Colonic mucosa (tissue), 4 donors: ENCODE measurements at regions not wholly inside any gene's neighbourhood (a gene's known extent, or its start where the extent isn't known, plus 50 kb on each side); places are given as distances from the start of the nearest gene placed in this dataset.

ENCODE experiments used
- DNase-seq: peaks from one replicate; pipeline ENCODE4 v3.0.0-alpha.2; 2020
- H3K27ac ChIP-seq: fragments of 200-600 bp; one replicate; pipeline ENCODE4 v1.8.0; 2021
- H3K27me3 ChIP-seq: fragments of 200-600 bp; one replicate; pipeline ENCODE4 v1.8.0; 2021
- H3K36me3 ChIP-seq: fragments of 200-600 bp; one replicate; pipeline ENCODE4 v1.8.0; 2021
- H3K4me1 ChIP-seq: fragments of 200-600 bp; one replicate; pipeline ENCODE4 v1.8.0; 2021; ENCODE audit warnings: mild to moderate bottlenecking
- H3K4me3 ChIP-seq: fragments of 200-600 bp; one replicate; pipeline ENCODE4 v1.8.0; 2021
- H3K9ac ChIP-seq, 2 donors: one replicate each; pipeline ENCODE4 v1.7.0; 2013; ENCODE audit warnings: control low read depth in 2 of 2, low read depth in 2 of 2, low read length in 2 of 2
- H3K9me3 ChIP-seq: fragments of 200-600 bp; one replicate; pipeline ENCODE4 v1.8.0; 2021
- intact Hi-C: fragments of 100-400 bp; cut with DNase I; formaldehyde crosslinking; loops from one replicate; pipeline ENCODE4 v1.14.1; 2022
- TF ChIP-seq, protein P1 (sequence below): fragments of 200-600 bp; IDR thresholded peaks from one replicate; pipeline ENCODE4 v1.8.0; 2022; ENCODE audit warnings: antibody characterized with exemption, mild to moderate bottlenecking
- donor health status: healthy.
- donor health status: DM: no; HTN: no; CAD: no.
- donor health status: DM: no; HTN: no; CAD: no.

DNA sequence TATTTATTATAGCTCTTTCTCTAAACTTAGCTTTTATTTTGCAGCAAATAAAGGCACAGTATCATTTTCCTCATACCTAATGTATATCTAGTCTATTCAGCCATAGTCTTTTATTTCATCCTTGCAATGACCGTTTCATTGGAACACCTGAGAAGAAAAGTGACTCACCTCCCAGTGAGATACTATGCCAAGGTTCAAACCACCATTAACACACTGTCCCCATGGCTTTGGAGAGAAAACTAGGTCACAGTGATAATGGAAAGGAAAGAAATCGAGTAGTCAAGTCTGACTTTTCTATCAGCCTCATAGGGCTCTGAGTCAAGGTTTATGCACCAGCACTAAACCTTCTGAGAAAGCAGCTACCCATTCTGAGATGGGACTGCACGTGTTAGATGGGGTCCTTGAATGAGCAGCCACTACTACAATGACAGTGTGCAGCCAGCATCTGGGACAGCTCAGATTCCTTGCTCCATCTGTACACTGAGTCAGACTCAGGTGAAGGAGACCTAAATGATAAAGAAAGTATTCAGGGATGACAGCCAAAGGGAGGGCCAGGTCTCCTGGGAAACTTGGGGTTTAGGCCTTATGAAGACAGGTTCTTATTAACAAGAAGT lies 971.1 kb upstream of the ACVR2A start:
- intact Hi-C loops = no loop called here
- Histone ChIP-seq H3K27me3 (no peaks in the 10 kb centered on the region), H3K9me3 (no peaks in the 10 kb centered on the region), H3K4me3 (no peak overlapping the region), H3K9ac (no peak overlapping the region), H3K27ac (no peak overlapping the region), H3K4me1 (no peaks in the 10 kb centered on the region), H3K36me3 (no peaks in the 10 kb centered on the region)
- TF ChIP-seq, protein P1, sequence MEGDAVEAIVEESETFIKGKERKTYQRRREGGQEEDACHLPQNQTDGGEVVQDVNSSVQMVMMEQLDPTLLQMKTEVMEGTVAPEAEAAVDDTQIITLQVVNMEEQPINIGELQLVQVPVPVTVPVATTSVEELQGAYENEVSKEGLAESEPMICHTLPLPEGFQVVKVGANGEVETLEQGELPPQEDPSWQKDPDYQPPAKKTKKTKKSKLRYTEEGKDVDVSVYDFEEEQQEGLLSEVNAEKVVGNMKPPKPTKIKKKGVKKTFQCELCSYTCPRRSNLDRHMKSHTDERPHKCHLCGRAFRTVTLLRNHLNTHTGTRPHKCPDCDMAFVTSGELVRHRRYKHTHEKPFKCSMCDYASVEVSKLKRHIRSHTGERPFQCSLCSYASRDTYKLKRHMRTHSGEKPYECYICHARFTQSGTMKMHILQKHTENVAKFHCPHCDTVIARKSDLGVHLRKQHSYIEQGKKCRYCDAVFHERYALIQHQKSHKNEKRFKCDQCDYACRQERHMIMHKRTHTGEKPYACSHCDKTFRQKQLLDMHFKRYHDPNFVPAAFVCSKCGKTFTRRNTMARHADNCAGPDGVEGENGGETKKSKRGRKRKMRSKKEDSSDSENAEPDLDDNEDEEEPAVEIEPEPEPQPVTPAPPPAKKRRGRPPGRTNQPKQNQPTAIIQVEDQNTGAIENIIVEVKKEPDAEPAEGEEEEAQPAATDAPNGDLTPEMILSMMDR = no peak
- DNase-seq = no peak

- intact Hi-C loops = no loop called here
- H3K4me1 ChIP-seq = no peaks in the 10 kb centered on the region
- no peaks in the 10 kb centered on the region for H3K27me3 ChIP-seq
- H3K4me3 ChIP-seq = no peak overlapping the region
- no peak overlapping the region for H3K9ac ChIP-seq
- H3K27ac ChIP-seq = no peak overlapping the region
- H3K9me3 ChIP-seq = no peaks in the 10 kb centered on the region
- no peaks in the 10 kb centered on the region for H3K36me3 ChIP-seq
- DNase-seq = no peak
- TF ChIP-seq, protein P1 = no peak
Observed at GRCh38 chr2:146873056-146873455, 971.8 kb upstream of the ACVR2A start.

- intact Hi-C loops = no loop called here
- no peaks in the 10 kb centered on the region for H3K4me1 ChIP-seq
- no peak overlapping the region for H3K4me3 ChIP-seq
- DNase-seq = no peak
- no peaks in the 10 kb centered on the region for H3K27me3 ChIP-seq
- H3K27ac ChIP-seq = no peak overlapping the region
- TF ChIP-seq, protein P1 = no peak
- H3K9ac ChIP-seq = no peak overlapping the region
- no peaks in the 10 kb centered on the region for H3K9me3 ChIP-seq
- no peaks in the 10 kb centered on the region for H3K36me3 ChIP-seq
Observed at GRCh38 chr2:146870691-146871090, 974.1 kb upstream of the ACVR2A start.

- Histone ChIP-seq H3K27ac (no peak overlapping the region), H3K36me3 (no peaks in the 10 kb centered on the region), H3K4me1 (no peaks in the 10 kb centered on the region), H3K9ac (no peak overlapping the region), H3K27me3 (no peaks in the 10 kb centered on the region), H3K9me3 (no peaks in the 10 kb centered on the region), H3K4me3 (no peak overlapping the region)
- TF ChIP-seq, protein P1 = no peak
- intact Hi-C loops = no loop called here
- no peak for DNase-seq
Observed at GRCh38 chr2:146869328-146869727, 975.5 kb upstream of the ACVR2A start.

DNA sequence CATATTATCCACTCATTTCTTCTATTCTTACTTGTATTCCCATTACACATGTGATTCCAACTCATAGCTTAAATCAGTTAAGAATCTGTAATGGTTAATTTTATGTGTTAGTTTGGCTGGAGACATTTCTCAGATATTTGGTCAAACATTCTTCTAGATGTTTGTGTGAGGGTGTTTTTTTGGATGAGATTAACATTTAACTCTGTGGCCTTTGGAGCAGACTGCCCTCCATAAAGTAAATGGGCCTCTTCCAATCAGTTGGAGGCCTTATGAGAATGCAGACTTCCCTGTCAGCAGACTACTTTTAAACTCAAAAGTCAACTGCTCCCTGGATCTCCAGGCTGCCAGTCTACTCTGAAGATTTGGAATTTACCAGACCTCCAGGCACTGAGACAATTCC lies 976.8 kb upstream of the ACVR2A start:
- no peaks in the 10 kb centered on the region for H3K27me3 ChIP-seq
- no peaks in the 10 kb centered on the region for H3K4me1 ChIP-seq
- H3K9me3 ChIP-seq = no peaks in the 10 kb centered on the region
- no peak overlapping the region for H3K9ac ChIP-seq
- DNase-seq = no peak
- intact Hi-C loops = no loop called here
- TF ChIP-seq, protein P1 = no peak
- H3K27ac ChIP-seq = no peak overlapping the region
- no peak overlapping the region for H3K4me3 ChIP-seq
- no peaks in the 10 kb centered on the region for H3K36me3 ChIP-seq
